ENCODE measurements at regions not wholly inside any gene's neighbourhood (a gene's known extent, or its start where the extent isn't known, plus 50 kb on each side); places are given as distances from the start of the nearest gene placed in this dataset.

- no peak for TF ChIP-seq CTCF (conservative IDR thresholded peaks at IDR 0.05)
- no peak overlapping the region for H3K27ac ChIP-seq
Observed at GRCh38 chr1:168631671-168632400, 55.4 kb downstream of the XCL1 start.

- H3K27ac ChIP-seq, result no peak overlapping the region
- no peak for TF ChIP-seq CTCF (conservative IDR thresholded peaks at IDR 0.05)
Observed at GRCh38 chr1:168634951-168635532, 58.6 kb downstream of the XCL1 start.

- TF ChIP-seq CTCF (conservative IDR thresholded peaks at IDR 0.05), result peak; percentile 61
- no peak overlapping the region for H3K27ac ChIP-seq
Observed at GRCh38 chr1:168636200-168636599, 59.8 kb downstream of the XCL1 start.

- no peak overlapping the region for H3K27ac ChIP-seq
- TF ChIP-seq CTCF (conservative IDR thresholded peaks at IDR 0.05), result no peak
Observed at GRCh38 chr1:168636642-168637111, 60.3 kb downstream of the XCL1 start.

GRCh38 chr1:168637350-168637991 is 61.1 kb downstream of the XCL1 start:
- TF ChIP-seq CTCF (conservative IDR thresholded peaks at IDR 0.05), result peak; percentile 70
- no peak overlapping the region for H3K27ac ChIP-seq

- TF ChIP-seq CTCF (conservative IDR thresholded peaks at IDR 0.05), result no peak
- H3K27ac ChIP-seq, result no peak overlapping the region
Observed at GRCh38 chr1:168638884-168639283, 62.5 kb downstream of the XCL1 start.

GRCh38 chr1:168640182-168640581 is 63.8 kb downstream of the XCL1 start:
- H3K27ac ChIP-seq, result no peak overlapping the region
- no peak for TF ChIP-seq CTCF (conservative IDR thresholded peaks at IDR 0.05)

All from VCaP (cell line).